BJ (cell line): ENCODE measurements at regions not wholly inside any gene's neighbourhood (a gene's known extent, or its start where the extent isn't known, plus 50 kb on each side); places are given as distances from the start of the nearest gene placed in this dataset.

Experiments used
- CTCF ChIA-PET: fragments of 350-600 bp; formaldehyde crosslinking; extraction: SDS; loops from one replicate; lab custom pipeline; 2021; ENCODE audit warnings: antibody characterized with exemption, inconsistent platforms; lab: Yijun Ruan, JAX
- POLR2A ChIA-PET: fragments of 300-600 bp; sonication (Branson Sonifier 250); formaldehyde crosslinking; extraction: SDS; loops from one replicate; lab custom pipeline; 2021; ENCODE audit warnings: antibody characterized with exemption; lab: Charles Lee
- DNase-seq: peaks from one replicate; pipeline ENCODE4 v3.0.0-alpha.2; 2011; ENCODE audit warnings: low read depth
- H3K27me3 ChIP-seq: 2 replicates; pipeline ENCODE4 v1.6.0; 2011; ENCODE audit warnings: low read length; ENCODE audit not compliant: control insufficient read depth, insufficient read depth
- H3K36me3 ChIP-seq: 2 replicates; pipeline ENCODE4 v1.5.1; 2011; ENCODE audit warnings: low read length; ENCODE audit not compliant: control insufficient read depth, insufficient read depth
- H3K4me3 ChIP-seq: 2 replicates; pipeline ENCODE4 v1.5.1; 2011; ENCODE audit warnings: low read depth, mild to moderate bottlenecking, control low read depth, low read length
- CTCF ChIP-seq: IDR thresholded peaks from 2 replicates; pipeline ENCODE4 v1.5.1; 2011; ENCODE audit warnings: low read depth, mild to moderate bottlenecking, control low read depth, inconsistent platforms, low read length, moderate library complexity; ENCODE audit not compliant: insufficient read depth

DNA sequence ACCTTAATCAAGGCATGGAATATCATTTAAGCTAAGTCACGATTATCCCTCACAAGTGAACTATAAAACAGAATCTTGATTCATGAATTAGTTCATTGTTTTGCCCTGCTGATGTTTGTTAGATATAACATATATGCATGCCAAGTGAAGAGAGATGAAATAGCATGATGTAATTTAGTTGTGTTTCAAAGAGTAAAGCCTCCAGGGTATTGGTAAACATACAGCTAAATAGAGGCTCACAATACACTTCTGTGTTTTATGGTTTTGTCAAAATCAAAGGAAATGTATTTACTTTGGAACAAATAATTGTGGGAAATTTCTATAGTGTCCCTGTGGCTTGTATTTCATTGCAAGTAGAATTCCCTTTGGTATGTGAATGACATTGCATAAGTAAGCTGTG, 69.0 kb upstream of the LEF1 start:
- ChIA-PET POLR2A (no interaction called here), CTCF (no interaction called here)
- no peak for TF ChIP-seq CTCF

GRCh38 chr4:108236264-108236663, 67.5 kb upstream of the LEF1 start:
- H3K4me3 ChIP-seq = no peak overlapping the region
- no peaks in the 10 kb centered on the region for H3K27me3 ChIP-seq
- H3K36me3 ChIP-seq = no peaks in the 10 kb centered on the region
- no peak for TF ChIP-seq CTCF
- CTCF ChIA-PET = no interaction called here
- POLR2A ChIA-PET = no interaction called here
- DNase-seq = no peak

More for the DNA sequence above, 69.0 kb upstream of the LEF1 start:
- Histone ChIP-seq H3K27me3 (no peaks in the 10 kb centered on the region), H3K4me3 (no peak overlapping the region), H3K36me3 (no peaks in the 10 kb centered on the region)
- DNase-seq = no peak

GRCh38 chr4:108227923-108228322, 59.2 kb upstream of the LEF1 start:
- ChIA-PET CTCF (no interaction called here), POLR2A (no interaction called here)
- H3K4me3 ChIP-seq = no peak overlapping the region
- no peaks in the 10 kb centered on the region for H3K36me3 ChIP-seq
- TF ChIP-seq CTCF = no peak
- DNase-seq = no peak
- H3K27me3 ChIP-seq = no peaks in the 10 kb centered on the region

- Histone ChIP-seq H3K36me3 (no peaks in the 10 kb centered on the region), H3K27me3 (no peaks in the 10 kb centered on the region), H3K4me3 (no peak overlapping the region)
- DNase-seq = no peak
- ChIA-PET CTCF (no interaction called here), POLR2A (no interaction called here)
- TF ChIP-seq CTCF = no peak
Observed at GRCh38 chr4:108224611-108225053, 55.9 kb upstream of the LEF1 start.

DNA sequence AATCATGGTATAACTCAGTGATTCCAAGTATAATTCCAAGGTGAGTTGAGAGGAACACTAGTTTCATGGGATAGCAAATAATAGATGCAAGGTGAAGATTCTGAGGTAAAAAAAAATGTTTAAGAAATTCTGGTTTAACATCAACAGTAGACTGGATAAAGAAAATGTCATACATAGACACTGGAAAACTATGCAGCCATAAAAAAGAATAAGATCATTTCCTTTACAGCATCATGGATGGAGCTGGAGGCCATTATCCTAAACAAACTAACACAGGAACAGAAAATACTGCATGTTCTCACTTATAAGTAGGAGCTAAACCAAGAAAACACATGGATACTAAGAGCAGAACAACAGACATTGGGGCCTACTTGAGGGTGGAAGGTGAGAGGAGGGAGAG, 54.6 kb upstream of the LEF1 start:
- Histone ChIP-seq H3K27me3 (no peaks in the 10 kb centered on the region), H3K4me3 (no peak overlapping the region), H3K36me3 (no peaks in the 10 kb centered on the region)
- DNase-seq = no peak
- TF ChIP-seq CTCF = no peak
- ChIA-PET CTCF (no interaction called here), POLR2A (no interaction called here)
